Mesodermal cell (in vitro differentiated cells): ENCODE measurements at regions not wholly inside any gene's neighbourhood (a gene's known extent, or its start where the extent isn't known, plus 50 kb on each side); places are given as distances from the start of the nearest gene placed in this dataset.

Experiments used
- H3K27ac ChIP-seq: 2 replicates; pipeline ENCODE4 v1.7.0; 2013; ENCODE audit warnings: mild to moderate bottlenecking, low read depth, low read length, moderate library complexity; ENCODE audit not compliant: severe bottlenecking
- H3K36me3 ChIP-seq: 2 replicates; pipeline ENCODE4 v1.7.1; 2013; ENCODE audit warnings: mild to moderate bottlenecking, low read length, moderate library complexity; ENCODE audit not compliant: control insufficient read depth, insufficient read depth
- H3K4me1 ChIP-seq: one replicate; pipeline ENCODE4 v1.7.1; 2013; ENCODE audit warnings: mild to moderate bottlenecking, low read length; ENCODE audit not compliant: insufficient read depth, control insufficient read depth, poor library complexity, severe bottlenecking
- H3K4me3 ChIP-seq: 2 replicates; pipeline ENCODE4 v1.7.0; 2013; ENCODE audit warnings: low read length, control low read depth, mild to moderate bottlenecking; ENCODE audit not compliant: insufficient read depth, poor library complexity, severe bottlenecking; ENCODE audit errors: extremely low read depth
- H3K9me3 ChIP-seq: 2 replicates; pipeline ENCODE4 v1.7.1; 2013; ENCODE audit warnings: mild to moderate bottlenecking, low read length, moderate library complexity; ENCODE audit not compliant: control insufficient read depth
- WGBS, 2 experiments: methylation state at CpG; one replicate each; pipeline ENCODE4 v1.1.5; 2013; ENCODE audit warnings: missing lambda C conversion rate in 2 of 2; ENCODE audit not compliant: insufficient coverage in 2 of 2; 5-methylcytosine and 5-hydroxymethylcytosine counted together

- no peak overlapping the region for H3K27ac ChIP-seq
- H3K4me3 ChIP-seq: no peak overlapping the region
- H3K9me3 ChIP-seq: no peaks in the 10 kb centered on the region
- H3K36me3 ChIP-seq: no peaks in the 10 kb centered on the region
- H3K4me1 ChIP-seq: no peaks in the 10 kb centered on the region
- 80% methylated on average over 1 of the region's 2 CpGs; no CpG with 5 or more reads in 1 of the 2 experiments for WGBS, 2 experiments
These were observed 338.7 kb upstream of the PDE4D start for GRCh38 chr5:60232036-60232795.

GRCh38 chr5:60230456-60230855 lies 336.9 kb upstream of the PDE4D start:
- Histone ChIP-seq H3K4me1 (no peaks in the 10 kb centered on the region), H3K4me3 (no peak overlapping the region), H3K27ac (no peak overlapping the region), H3K36me3 (no peaks in the 10 kb centered on the region), H3K9me3 (no peaks in the 10 kb centered on the region)
- WGBS, 2 experiments: no CpG with 5 or more reads among the region's 1 CpG

- Histone ChIP-seq H3K4me1 (no peaks in the 10 kb centered on the region), H3K9me3 (no peaks in the 10 kb centered on the region), H3K4me3 (no peak overlapping the region), H3K36me3 (no peaks in the 10 kb centered on the region), H3K27ac (no peak overlapping the region)
These were observed 336.2 kb upstream of the PDE4D start for GRCh38 chr5:60229691-60230185.

GRCh38 chr5:60228676-60229075 lies 335.1 kb upstream of the PDE4D start:
- no peak overlapping the region for H3K27ac ChIP-seq
- H3K9me3 ChIP-seq: no peaks in the 10 kb centered on the region
- no peaks in the 10 kb centered on the region for H3K4me1 ChIP-seq
- 86% methylated on average over 1 of the region's 3 CpGs; no CpG with 5 or more reads in 1 of the 2 experiments for WGBS, 2 experiments
- no peak overlapping the region for H3K4me3 ChIP-seq
- no peaks in the 10 kb centered on the region for H3K36me3 ChIP-seq

- Histone ChIP-seq H3K4me3 (no peak overlapping the region), H3K4me1 (no peaks in the 10 kb centered on the region), H3K9me3 (no peaks in the 10 kb centered on the region), H3K36me3 (no peaks in the 10 kb centered on the region), H3K27ac (no peak overlapping the region)
These were observed 332.6 kb upstream of the PDE4D start for GRCh38 chr5:60226128-60226527.

- no peak overlapping the region for H3K27ac ChIP-seq
- no peaks in the 10 kb centered on the region for H3K4me1 ChIP-seq
- WGBS, 2 experiments: 80% methylated on average over 2 of the region's 3 CpGs; no CpG with 5 or more reads in 1 of the 2 experiments
- no peak overlapping the region for H3K4me3 ChIP-seq
- H3K9me3 ChIP-seq: no peaks in the 10 kb centered on the region
- H3K36me3 ChIP-seq: no peaks in the 10 kb centered on the region
These were observed 329.8 kb upstream of the PDE4D start for GRCh38 chr5:60223342-60223741.

- H3K27ac ChIP-seq: no peak overlapping the region
- 83% methylated on average over 1 of the region's 1 CpG; no CpG with 5 or more reads in 1 of the 2 experiments for WGBS, 2 experiments
- no peaks in the 10 kb centered on the region for H3K36me3 ChIP-seq
- H3K4me1 ChIP-seq: no peaks in the 10 kb centered on the region
- no peaks in the 10 kb centered on the region for H3K9me3 ChIP-seq
- H3K4me3 ChIP-seq: no peak overlapping the region
These were observed 326.4 kb upstream of the PDE4D start for GRCh38 chr5:60219921-60220320.

- H3K36me3 ChIP-seq: no peaks in the 10 kb centered on the region
- WGBS, 2 experiments: 93 to 96% methylated on average over 14 to 17 of the region's 17 CpGs
- no peaks in the 10 kb centered on the region for H3K9me3 ChIP-seq
- no peak overlapping the region for H3K27ac ChIP-seq
- no peaks in the 10 kb centered on the region for H3K4me1 ChIP-seq
- H3K4me3 ChIP-seq: no peak overlapping the region
These were observed 317.3 kb upstream of the PDE4D start for GRCh38 chr5:60210810-60211209.

- H3K36me3 ChIP-seq: no peaks in the 10 kb centered on the region
- no peaks in the 10 kb centered on the region for H3K9me3 ChIP-seq
- no peak overlapping the region for H3K27ac ChIP-seq
- H3K4me1 ChIP-seq: no peaks in the 10 kb centered on the region
- 61 to 62% methylated on average over 2 of the region's 5 CpGs for WGBS, 2 experiments
- no peak overlapping the region for H3K4me3 ChIP-seq
These were observed 315.8 kb upstream of the PDE4D start for GRCh38 chr5:60209146-60209840.

- WGBS, 2 experiments: 87 to 93% methylated on average over 3 of the region's 3 CpGs
- Histone ChIP-seq H3K9me3 (no peaks in the 10 kb centered on the region), H3K4me3 (no peak overlapping the region), H3K36me3 (no peaks in the 10 kb centered on the region), H3K27ac (no peak overlapping the region), H3K4me1 (no peaks in the 10 kb centered on the region)
These were observed 315.2 kb upstream of the PDE4D start for GRCh38 chr5:60208716-60209115.

GRCh38 chr5:60207040-60207439 lies 313.5 kb upstream of the PDE4D start:
- no peaks in the 10 kb centered on the region for H3K9me3 ChIP-seq
- no peak overlapping the region for H3K27ac ChIP-seq
- H3K4me3 ChIP-seq: no peak overlapping the region
- WGBS, 2 experiments: 89 to 95% methylated on average over 2 of the region's 3 CpGs
- no peaks in the 10 kb centered on the region for H3K4me1 ChIP-seq
- H3K36me3 ChIP-seq: no peaks in the 10 kb centered on the region
